ENCODE measurements at regions not wholly inside any gene's neighbourhood (a gene's known extent, or its start where the extent isn't known, plus 50 kb on each side); places are given as distances from the start of the nearest gene placed in this dataset.
"Not testable (repeated sequence)": the region's sequence is repeated elsewhere in the genome, so short reads cannot be mapped to it uniquely, and the experiment has no call there.

GRCh38 chr2:95693071-95693846, 101.5 kb downstream of the TRIM43 start:
- TF ChIP-seq CTCF (conservative IDR thresholded peaks at IDR 0.05 in 1 of 2, IDR thresholded peaks at IDR 0.05 in 1 of 2; ENCODE audit: low read depth in 1 of 2, low read length in 2 of 2); EZH2 (IDR thresholded peaks at IDR 0.05; ENCODE audit: low read length, missing control alignments): not testable (repeated sequence)
